WTC11 (cell line): ENCODE measurements at regions not wholly inside any gene's neighbourhood (a gene's known extent, or its start where the extent isn't known, plus 50 kb on each side); places are given as distances from the start of the nearest gene placed in this dataset.
A peak's percentile ranks its signal among the peaks of the same experiment; 100 is the strongest.

ENCODE experiments used
- ATAC-seq: fragments of 200-7000 bp; cut with Tn5 transposase; 2 replicates; pipeline ENCODE4 v1.10.0; 2021; ENCODE audit warnings: mild to moderate bottlenecking, moderate library complexity
- CTCF ChIA-PET: fragments of 300-600 bp; sonication (Branson Sonifier 250); formaldehyde crosslinking; loops from one replicate; lab custom pipeline; 2021; ENCODE audit warnings: antibody characterized with exemption; lab: Charles Lee
- POLR2A ChIA-PET: fragments of 350-600 bp; sonication (Branson Sonifier 250); formaldehyde crosslinking; loops from one replicate; lab custom pipeline; 2021; ENCODE audit warnings: antibody characterized with exemption; lab: Charles Lee
- DNase-seq: peaks from one replicate; pipeline ENCODE4 v3.0.0; 2021; ENCODE audit warnings: low spot score
- H3K27ac Mint-ChIP-seq: 2 replicates; pipeline ENCODE4 v1.8.0; 2021; ENCODE audit warnings: mixed read lengths
- H3K27me3 Mint-ChIP-seq: 2 replicates; pipeline ENCODE4 v1.8.0; 2021; ENCODE audit warnings: low read depth, mild to moderate bottlenecking, moderate library complexity, mixed read lengths
- H3K36me3 Mint-ChIP-seq: 2 replicates; pipeline ENCODE4 v1.8.0; 2021; ENCODE audit warnings: mixed read lengths
- H3K4me1 Mint-ChIP-seq: 2 replicates; pipeline ENCODE4 v1.8.0; 2022; ENCODE audit warnings: mixed read lengths
- H3K4me3 Mint-ChIP-seq: 2 replicates; pipeline ENCODE4 v1.8.0; 2021; ENCODE audit warnings: mild to moderate bottlenecking, moderate library complexity, mixed read lengths
- H3K9me3 Mint-ChIP-seq: 2 replicates; pipeline ENCODE4 v1.8.0; 2021; ENCODE audit warnings: mixed read lengths
- ARID4B ChIP-seq: sonication (generic); formaldehyde crosslinking; IDR thresholded peaks from 2 replicates; pipeline ENCODE4 v1.8.0; 2023; ENCODE audit warnings: missing genetic modification reagents, mild to moderate bottlenecking, borderline replicate concordance
- ATF1 ChIP-seq: sonication (generic); formaldehyde crosslinking; IDR thresholded peaks from 2 replicates; pipeline ENCODE4 v1.8.1; 2023; ENCODE audit warnings: mild to moderate bottlenecking, moderate library complexity, missing genetic modification reagents
- CREM ChIP-seq: sonication (generic); formaldehyde crosslinking; IDR thresholded peaks from 2 replicates; pipeline ENCODE4 v1.8.1; 2022; ENCODE audit warnings: mild to moderate bottlenecking, missing genetic modification reagents, moderate library complexity
- GTF2I ChIP-seq: fragments of 250-450 bp; sonication (Bioruptor Pico); conservative IDR thresholded peaks from 2 replicates; pipeline ENCODE4 v1.4.0; 2021; ENCODE audit warnings: mild to moderate bottlenecking
- MYBL2 ChIP-seq: sonication (generic); formaldehyde crosslinking; IDR thresholded peaks from 2 replicates; pipeline ENCODE4 v1.8.1; 2023; ENCODE audit warnings: mild to moderate bottlenecking, moderate library complexity, missing genetic modification reagents
- NFE2L1 ChIP-seq: sonication (generic); formaldehyde crosslinking; IDR thresholded peaks from 2 replicates; pipeline ENCODE4 v1.8.1; 2023; ENCODE audit warnings: missing genetic modification reagents
- NR1H2 ChIP-seq: sonication (generic); formaldehyde crosslinking; IDR thresholded peaks from 2 replicates; pipeline ENCODE4 v1.9.0; 2021; ENCODE audit warnings: mild to moderate bottlenecking, moderate library complexity, missing genetic modification reagents
- SMAD3 ChIP-seq: sonication (generic); formaldehyde crosslinking; IDR thresholded peaks from 2 replicates; pipeline ENCODE4 v1.8.0; 2022; ENCODE audit warnings: missing genetic modification reagents, mild to moderate bottlenecking, borderline replicate concordance
- TCF7 ChIP-seq: sonication (generic); formaldehyde crosslinking; IDR thresholded peaks from 2 replicates; pipeline ENCODE4 v1.8.0; 2022; ENCODE audit warnings: mild to moderate bottlenecking, low read depth, missing genetic modification reagents, moderate library complexity
- TEAD1 ChIP-seq: sonication (generic); formaldehyde crosslinking; IDR thresholded peaks from 2 replicates; pipeline ENCODE4 v1.8.0; 2022; ENCODE audit warnings: mild to moderate bottlenecking, missing genetic modification reagents
- TEAD4 ChIP-seq: sonication (generic); formaldehyde crosslinking; IDR thresholded peaks from 2 replicates; pipeline ENCODE4 v1.8.0; 2022; ENCODE audit warnings: mild to moderate bottlenecking, missing genetic modification reagents
- ZNF219 ChIP-seq: sonication (generic); formaldehyde crosslinking; IDR thresholded peaks from 2 replicates; pipeline ENCODE4 v1.8.0; 2023; ENCODE audit warnings: missing genetic modification reagents, mild to moderate bottlenecking, borderline replicate concordance
- ZNF317 ChIP-seq: sonication (generic); formaldehyde crosslinking; IDR thresholded peaks from 2 replicates; pipeline ENCODE4 v1.8.1; 2023; ENCODE audit warnings: low read depth, mild to moderate bottlenecking, moderate library complexity, missing genetic modification reagents, borderline replicate concordance
- ZNF396 ChIP-seq: fragments of 250-450 bp; sonication (Bioruptor Pico); IDR thresholded peaks from 2 replicates; pipeline ENCODE4 v1.8.0; 2021; ENCODE audit warnings: mild to moderate bottlenecking, moderate library complexity, borderline replicate concordance
- ZNF423 ChIP-seq: fragments of 250-450 bp; sonication (Bioruptor Pico); IDR thresholded peaks from 2 replicates; pipeline ENCODE4 v2.1.2; 2022; ENCODE audit warnings: mild to moderate bottlenecking, moderate library complexity
- ZNF512 ChIP-seq: sonication (generic); formaldehyde crosslinking; IDR thresholded peaks from 2 replicates; pipeline ENCODE4 v1.8.1; 2022; ENCODE audit warnings: missing genetic modification reagents, borderline replicate concordance
- TF ChIP-seq, protein P1 (sequence below): sonication (generic); formaldehyde crosslinking; IDR thresholded peaks from 2 replicates; pipeline ENCODE4 v1.8.1; 2023; ENCODE audit warnings: mild to moderate bottlenecking, missing genetic modification reagents, borderline replicate concordance
- TF ChIP-seq, protein P2 (sequence below): sonication (generic); formaldehyde crosslinking; IDR thresholded peaks from 2 replicates; pipeline ENCODE4 v1.8.0; 2023; ENCODE audit warnings: missing genetic modification reagents
- TF ChIP-seq, protein P3 (sequence below): sonication (generic); formaldehyde crosslinking; IDR thresholded peaks from 2 replicates; pipeline ENCODE4 v1.8.0; 2022; ENCODE audit warnings: mild to moderate bottlenecking, missing genetic modification reagents
- TF ChIP-seq, protein P4 (sequence below): sonication (generic); formaldehyde crosslinking; IDR thresholded peaks from 2 replicates; pipeline ENCODE4 v1.8.1; 2023; ENCODE audit warnings: mild to moderate bottlenecking, missing genetic modification reagents, moderate library complexity
- TF ChIP-seq, protein P5 (sequence below): fragments of 250-450 bp; sonication (Bioruptor Pico); IDR thresholded peaks from 2 replicates; pipeline ENCODE4 v1.8.0; 2021; ENCODE audit warnings: mild to moderate bottlenecking

GRCh38 chr5:104932431-104932830 lies 1369.8 kb upstream of the NUDT12 start:
- no peak overlapping the region for H3K4me3 Mint-ChIP-seq
- no peaks in the 10 kb centered on the region for H3K9me3 Mint-ChIP-seq
- peak; percentile 49 for DNase-seq
- no peaks in the 10 kb centered on the region for H3K36me3 Mint-ChIP-seq
- no peaks in the 10 kb centered on the region for H3K4me1 Mint-ChIP-seq
- H3K27me3 Mint-ChIP-seq = no peaks in the 10 kb centered on the region
- CTCF ChIA-PET = no interaction called here
- POLR2A ChIA-PET = no interaction called here
- TF ChIP-seq, protein P1, sequence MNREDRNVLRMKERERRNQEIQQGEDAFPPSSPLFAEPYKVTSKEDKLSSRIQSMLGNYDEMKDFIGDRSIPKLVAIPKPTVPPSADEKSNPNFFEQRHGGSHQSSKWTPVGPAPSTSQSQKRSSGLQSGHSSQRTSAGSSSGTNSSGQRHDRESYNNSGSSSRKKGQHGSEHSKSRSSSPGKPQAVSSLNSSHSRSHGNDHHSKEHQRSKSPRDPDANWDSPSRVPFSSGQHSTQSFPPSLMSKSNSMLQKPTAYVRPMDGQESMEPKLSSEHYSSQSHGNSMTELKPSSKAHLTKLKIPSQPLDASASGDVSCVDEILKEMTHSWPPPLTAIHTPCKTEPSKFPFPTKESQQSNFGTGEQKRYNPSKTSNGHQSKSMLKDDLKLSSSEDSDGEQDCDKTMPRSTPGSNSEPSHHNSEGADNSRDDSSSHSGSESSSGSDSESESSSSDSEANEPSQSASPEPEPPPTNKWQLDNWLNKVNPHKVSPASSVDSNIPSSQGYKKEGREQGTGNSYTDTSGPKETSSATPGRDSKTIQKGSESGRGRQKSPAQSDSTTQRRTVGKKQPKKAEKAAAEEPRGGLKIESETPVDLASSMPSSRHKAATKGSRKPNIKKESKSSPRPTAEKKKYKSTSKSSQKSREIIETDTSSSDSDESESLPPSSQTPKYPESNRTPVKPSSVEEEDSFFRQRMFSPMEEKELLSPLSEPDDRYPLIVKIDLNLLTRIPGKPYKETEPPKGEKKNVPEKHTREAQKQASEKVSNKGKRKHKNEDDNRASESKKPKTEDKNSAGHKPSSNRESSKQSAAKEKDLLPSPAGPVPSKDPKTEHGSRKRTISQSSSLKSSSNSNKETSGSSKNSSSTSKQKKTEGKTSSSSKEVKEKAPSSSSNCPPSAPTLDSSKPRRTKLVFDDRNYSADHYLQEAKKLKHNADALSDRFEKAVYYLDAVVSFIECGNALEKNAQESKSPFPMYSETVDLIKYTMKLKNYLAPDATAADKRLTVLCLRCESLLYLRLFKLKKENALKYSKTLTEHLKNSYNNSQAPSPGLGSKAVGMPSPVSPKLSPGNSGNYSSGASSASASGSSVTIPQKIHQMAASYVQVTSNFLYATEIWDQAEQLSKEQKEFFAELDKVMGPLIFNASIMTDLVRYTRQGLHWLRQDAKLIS (CRISPR knock-in tag) = no peak
- no peak for TF ChIP-seq SMAD3 (CRISPR knock-in tag)
- TF ChIP-seq, protein P2, sequence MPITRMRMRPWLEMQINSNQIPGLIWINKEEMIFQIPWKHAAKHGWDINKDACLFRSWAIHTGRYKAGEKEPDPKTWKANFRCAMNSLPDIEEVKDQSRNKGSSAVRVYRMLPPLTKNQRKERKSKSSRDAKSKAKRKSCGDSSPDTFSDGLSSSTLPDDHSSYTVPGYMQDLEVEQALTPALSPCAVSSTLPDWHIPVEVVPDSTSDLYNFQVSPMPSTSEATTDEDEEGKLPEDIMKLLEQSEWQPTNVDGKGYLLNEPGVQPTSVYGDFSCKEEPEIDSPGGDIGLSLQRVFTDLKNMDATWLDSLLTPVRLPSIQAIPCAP (CRISPR knock-in tag) = no peak
- TF ChIP-seq TEAD4 (CRISPR knock-in tag) = no peak
- TF ChIP-seq ZNF423 (CRISPR knock-in tag) = no peak
- no peak for TF ChIP-seq NR1H2 (CRISPR knock-in tag)
- no peak for TF ChIP-seq MYBL2 (CRISPR knock-in tag)
- peak; percentile 61 for ATAC-seq
- no peak overlapping the region for H3K27ac Mint-ChIP-seq

GRCh38 chr5:104928906-104929520 lies 1366.4 kb upstream of the NUDT12 start:
- ATAC-seq (no peak), DNase-seq (no peak)
- Mint-ChIP-seq H3K4me3 (no peak overlapping the region), H3K4me1 (no peaks in the 10 kb centered on the region), H3K27ac (no peak overlapping the region), H3K9me3 (no peaks in the 10 kb centered on the region), H3K36me3 (no peaks in the 10 kb centered on the region), H3K27me3 (no peaks in the 10 kb centered on the region)
- POLR2A ChIA-PET = no interaction called here
- CTCF ChIA-PET = no interaction called here
- TF ChIP-seq ZNF396 (CRISPR knock-in tag) (no peak), TEAD1 (CRISPR knock-in tag) (no peak), ZNF219 (CRISPR knock-in tag) (no peak), ARID4B (CRISPR knock-in tag) (no peak), ZNF317 (no peak), GTF2I (CRISPR knock-in tag) (no peak), ZNF512 (CRISPR knock-in tag) (no peak), NFE2L1 (CRISPR knock-in tag) (no peak), ATF1 (CRISPR knock-in tag) (no peak), TCF7 (CRISPR knock-in tag) (no peak), CREM (CRISPR knock-in tag) (no peak)
- TF ChIP-seq, protein P3, sequence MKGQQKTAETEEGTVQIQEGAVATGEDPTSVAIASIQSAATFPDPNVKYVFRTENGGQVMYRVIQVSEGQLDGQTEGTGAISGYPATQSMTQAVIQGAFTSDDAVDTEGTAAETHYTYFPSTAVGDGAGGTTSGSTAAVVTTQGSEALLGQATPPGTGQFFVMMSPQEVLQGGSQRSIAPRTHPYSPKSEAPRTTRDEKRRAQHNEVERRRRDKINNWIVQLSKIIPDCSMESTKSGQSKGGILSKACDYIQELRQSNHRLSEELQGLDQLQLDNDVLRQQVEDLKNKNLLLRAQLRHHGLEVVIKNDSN (CRISPR knock-in tag) = no peak
- TF ChIP-seq, protein P4, sequence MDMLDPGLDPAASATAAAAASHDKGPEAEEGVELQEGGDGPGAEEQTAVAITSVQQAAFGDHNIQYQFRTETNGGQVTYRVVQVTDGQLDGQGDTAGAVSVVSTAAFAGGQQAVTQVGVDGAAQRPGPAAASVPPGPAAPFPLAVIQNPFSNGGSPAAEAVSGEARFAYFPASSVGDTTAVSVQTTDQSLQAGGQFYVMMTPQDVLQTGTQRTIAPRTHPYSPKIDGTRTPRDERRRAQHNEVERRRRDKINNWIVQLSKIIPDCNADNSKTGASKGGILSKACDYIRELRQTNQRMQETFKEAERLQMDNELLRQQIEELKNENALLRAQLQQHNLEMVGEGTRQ (CRISPR knock-in tag) = no peak
- TF ChIP-seq, protein P5, sequence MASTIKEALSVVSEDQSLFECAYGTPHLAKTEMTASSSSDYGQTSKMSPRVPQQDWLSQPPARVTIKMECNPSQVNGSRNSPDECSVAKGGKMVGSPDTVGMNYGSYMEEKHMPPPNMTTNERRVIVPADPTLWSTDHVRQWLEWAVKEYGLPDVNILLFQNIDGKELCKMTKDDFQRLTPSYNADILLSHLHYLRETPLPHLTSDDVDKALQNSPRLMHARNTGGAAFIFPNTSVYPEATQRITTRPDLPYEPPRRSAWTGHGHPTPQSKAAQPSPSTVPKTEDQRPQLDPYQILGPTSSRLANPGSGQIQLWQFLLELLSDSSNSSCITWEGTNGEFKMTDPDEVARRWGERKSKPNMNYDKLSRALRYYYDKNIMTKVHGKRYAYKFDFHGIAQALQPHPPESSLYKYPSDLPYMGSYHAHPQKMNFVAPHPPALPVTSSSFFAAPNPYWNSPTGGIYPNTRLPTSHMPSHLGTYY (CRISPR knock-in tag) = no peak
